GM19238 (cell line): ENCODE measurements at regions not wholly inside any gene's neighbourhood (a gene's known extent, or its start where the extent isn't known, plus 50 kb on each side); places are given as distances from the start of the nearest gene placed in this dataset.
"Not testable (repeated sequence)": the region's sequence is repeated elsewhere in the genome, so short reads cannot be mapped to it uniquely, and the experiment has no call there.

Experiments
- DNase-seq: peaks from one replicate; pipeline ENCODE4 v3.0.0; 2011; ENCODE audit warnings: low spot score; ENCODE audit not compliant: insufficient read length

GRCh38 chr6:165173484-165173883 is 135.9 kb downstream of the C6orf118 start:
- no peak for DNase-seq

- DNase-seq: no peak
Measured at GRCh38 chr6:165167861-165168260, 141.5 kb downstream of the C6orf118 start.

DNA sequence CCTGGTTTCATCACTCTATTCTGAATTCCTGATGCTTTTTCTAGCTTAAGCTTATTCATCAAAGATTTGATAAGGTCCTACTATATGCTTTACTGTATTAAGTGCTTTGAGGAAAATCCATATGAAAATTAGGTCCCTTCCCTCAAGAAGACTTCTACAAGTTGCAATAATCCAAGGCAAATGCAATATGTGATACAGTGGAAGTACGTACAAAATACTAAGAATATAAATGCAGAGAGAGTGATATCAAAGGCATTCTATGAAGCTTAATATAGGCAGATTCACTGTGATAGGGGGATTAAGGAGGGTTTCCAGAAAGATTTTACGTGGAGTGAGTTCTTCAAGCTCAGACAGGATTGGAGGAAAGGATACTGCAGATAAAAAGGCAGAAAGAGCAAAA is 142.1 kb downstream of the C6orf118 start:
- no peak for DNase-seq

- DNase-seq: no peak
Measured at GRCh38 chr6:165163519-165163918, 145.9 kb downstream of the C6orf118 start.

DNA sequence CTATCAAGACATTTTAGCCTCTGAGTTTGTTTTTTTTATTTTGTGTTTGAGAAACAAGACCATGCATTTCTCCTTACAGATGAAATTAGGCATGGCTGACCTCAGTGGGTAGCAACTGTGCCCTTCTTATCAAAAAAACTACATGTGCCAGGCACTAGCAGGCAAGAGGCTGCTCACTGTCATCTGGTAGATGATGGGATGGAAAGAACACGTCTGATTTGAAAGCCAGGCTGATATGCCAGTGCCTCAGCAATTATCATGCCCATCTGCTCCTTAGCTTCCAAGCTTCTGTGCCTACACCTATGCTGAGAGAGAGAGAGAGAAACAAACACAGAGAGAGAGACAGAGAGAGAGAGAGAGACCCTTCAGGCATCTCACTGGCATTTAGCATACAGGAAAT is 149.9 kb downstream of the C6orf118 start:
- no peak for DNase-seq

DNA sequence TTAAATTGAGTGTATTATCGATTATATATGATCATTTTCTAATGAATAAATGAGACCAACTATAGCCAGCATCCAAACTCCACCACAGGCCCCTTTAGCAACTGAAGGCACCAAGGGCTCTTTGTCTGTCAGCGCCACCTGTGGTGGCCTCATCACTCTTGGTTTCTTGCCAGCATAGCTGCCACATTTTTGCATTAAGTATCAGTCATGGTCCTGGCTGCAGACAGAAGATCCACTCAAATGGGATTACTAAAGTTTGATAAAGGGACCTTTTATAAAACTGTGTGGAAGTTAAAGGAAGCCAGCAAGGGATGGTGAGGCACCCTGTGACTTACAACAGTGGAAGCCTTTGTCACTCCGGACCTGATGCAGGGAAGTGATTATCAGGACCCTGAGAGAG is 162.9 kb downstream of the C6orf118 start:
- no peak for DNase-seq

DNA sequence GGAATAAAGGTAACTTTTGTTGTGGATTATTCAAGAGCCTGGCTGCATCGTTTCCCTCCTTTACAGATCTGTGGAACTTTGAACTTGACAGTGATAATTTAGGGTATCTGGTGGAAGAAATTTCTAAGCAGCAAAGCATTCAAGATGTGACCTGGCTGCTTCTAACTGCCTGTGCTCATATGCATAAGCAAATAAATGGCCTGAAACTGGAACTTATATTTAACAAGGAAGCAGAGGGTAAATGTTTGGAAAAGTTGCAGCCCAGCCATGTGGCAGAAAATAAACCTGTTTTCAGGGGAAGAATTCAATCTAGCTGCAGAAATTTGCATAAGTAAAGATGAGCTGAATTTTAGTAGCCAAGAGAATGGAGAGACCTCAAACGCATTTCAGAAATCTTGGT is 173.5 kb downstream of the C6orf118 start:
- DNase-seq: no peak

GRCh38 chr6:165129086-165129485 is 180.3 kb downstream of the C6orf118 start:
- no peak for DNase-seq

DNA sequence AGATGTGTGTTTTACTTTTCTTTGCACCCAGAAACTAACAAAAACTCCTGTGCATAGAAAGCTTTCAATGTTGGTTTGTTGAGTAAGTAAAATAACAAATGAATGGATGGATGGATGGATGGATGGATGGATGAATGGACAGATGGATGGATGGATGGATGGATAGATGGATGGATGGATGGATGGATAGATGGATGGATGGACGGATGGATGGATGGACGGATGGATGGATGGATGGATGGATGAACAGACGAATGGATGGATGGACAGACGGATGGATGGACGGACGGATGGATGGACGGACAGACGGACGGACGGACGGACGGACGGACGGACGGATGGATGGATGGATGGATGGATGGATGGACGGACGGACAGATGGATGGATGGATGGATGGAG is 181.7 kb downstream of the C6orf118 start:
- not testable (repeated sequence) for DNase-seq

- DNase-seq: not testable (repeated sequence)
Measured at GRCh38 chr6:165124681-165125080, 184.7 kb downstream of the C6orf118 start.

DNA sequence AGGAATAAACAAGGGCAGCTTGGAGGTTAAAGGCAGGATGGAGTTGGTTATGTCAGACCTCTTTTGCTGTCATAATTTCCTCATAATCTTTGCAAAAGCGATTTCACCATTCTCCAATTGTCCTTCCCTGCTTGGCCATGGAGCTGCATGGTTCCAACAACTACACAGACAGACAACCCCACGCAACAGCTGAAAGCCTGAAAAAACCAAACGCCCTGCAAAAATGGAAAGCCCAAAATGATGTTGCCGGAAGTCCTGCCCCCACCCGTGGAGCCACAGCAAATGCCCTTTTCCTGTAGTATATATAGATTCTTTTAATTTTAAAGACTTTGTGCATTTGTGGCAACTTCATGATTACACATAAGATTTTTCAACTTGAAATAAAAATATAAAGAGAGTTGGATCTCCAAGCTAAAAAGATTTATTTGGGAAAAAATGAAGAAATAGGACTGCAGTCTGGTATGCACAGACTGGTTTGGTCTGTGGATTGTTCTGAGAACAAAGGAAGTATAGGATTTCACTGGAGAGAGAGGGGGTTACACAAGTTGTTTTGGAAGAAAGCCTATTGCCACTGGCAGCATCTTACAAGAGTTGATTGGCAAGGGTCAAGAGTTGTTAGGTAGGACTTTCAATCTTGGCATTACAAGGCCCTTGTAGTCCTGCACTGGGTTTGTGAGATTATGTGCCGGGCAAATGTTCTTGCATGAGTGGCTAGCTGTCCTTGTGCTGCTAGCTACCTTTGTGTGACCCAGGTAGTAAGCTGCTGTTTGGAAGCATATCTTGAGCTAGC is 190.0 kb downstream of the C6orf118 start:
- no peak for DNase-seq

DNA sequence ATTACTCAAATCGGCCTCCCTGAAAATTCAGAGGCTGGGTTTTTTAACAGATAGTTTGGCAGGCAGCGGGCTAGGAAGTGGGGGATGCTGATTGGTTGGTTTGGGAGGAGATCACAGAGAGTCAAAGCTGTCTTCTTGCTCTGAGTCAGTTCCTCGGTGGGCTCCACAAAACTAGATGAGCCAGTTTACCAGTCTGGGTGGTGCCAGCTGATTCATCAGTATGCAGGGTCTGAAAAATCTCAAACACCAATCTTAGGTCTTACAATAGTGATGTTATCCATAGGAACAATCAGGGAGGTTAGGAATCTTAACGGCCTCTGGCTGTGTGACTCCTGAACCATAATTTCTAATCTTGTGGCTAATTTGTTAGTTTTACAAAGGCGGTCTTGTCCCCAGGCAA is 190.7 kb downstream of the C6orf118 start:
- no peak for DNase-seq

GRCh38 chr6:165117806-165118205 is 191.6 kb downstream of the C6orf118 start:
- no peak for DNase-seq

GRCh38 chr6:165117121-165117520 is 192.3 kb downstream of the C6orf118 start:
- no peak for DNase-seq

DNA sequence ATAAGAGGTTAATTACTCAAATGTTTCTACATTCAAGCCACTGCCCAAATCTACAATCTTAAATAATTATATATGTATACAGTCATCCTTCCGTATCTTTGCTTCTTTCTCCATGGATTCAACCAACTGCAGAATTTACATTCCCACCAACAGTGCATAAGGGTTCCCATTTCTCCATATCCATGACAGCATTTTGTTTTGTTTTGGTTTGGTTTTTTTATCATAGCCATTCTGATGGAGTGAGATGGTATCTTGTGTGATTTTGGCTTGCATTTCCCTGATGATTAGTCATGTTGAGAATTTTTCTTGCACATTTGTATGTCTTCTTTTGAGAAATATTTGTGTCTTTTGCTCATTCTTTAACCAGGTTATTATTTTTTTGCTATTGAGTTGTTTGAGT is 198.5 kb downstream of the C6orf118 start:
- DNase-seq: no peak

- no peak for DNase-seq
Measured at GRCh38 chr6:165109011-165109410, 200.4 kb downstream of the C6orf118 start.

DNA sequence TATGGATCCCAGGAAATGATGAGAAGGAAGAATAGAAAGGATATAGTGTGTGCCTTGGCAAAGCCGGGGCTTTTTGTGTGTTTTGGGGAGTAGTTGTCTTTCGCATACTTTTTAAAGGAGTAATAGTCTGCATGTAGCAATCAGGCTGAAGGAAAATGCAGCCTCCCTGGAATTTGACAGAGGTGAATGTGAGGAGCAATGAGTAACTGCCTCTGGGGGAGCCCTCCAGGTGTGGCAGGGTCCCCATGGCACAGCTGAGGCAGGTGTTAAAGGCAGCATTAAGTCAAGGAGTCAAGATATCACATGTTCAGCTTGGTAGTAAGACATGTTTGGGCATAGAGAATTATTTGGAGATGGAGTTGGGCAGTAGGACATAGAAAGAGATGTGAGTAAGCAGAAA is 203.1 kb downstream of the C6orf118 start:
- DNase-seq: no peak

- no peak for DNase-seq
Measured at GRCh38 chr6:165098165-165098564, 211.2 kb downstream of the C6orf118 start.

DNA sequence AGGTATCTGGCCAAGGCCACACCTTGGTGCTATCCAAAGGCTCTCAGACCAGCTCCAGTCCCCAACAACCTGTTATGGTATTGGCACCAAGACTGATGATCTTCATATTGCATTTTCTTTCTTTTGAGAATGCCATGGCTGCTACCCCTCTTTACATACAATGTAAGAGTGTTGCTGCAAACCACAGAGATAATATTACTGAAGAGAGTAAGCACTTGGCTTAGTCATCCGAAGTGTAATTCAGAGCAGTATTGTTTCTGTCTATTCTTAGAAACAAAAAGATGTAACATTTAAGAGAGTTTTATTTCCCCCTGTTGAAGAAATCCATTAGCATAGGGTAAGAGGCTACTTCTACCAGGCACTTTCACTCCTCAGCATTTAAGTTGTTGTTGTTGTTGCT is 212.5 kb downstream of the C6orf118 start:
- DNase-seq: no peak

DNA sequence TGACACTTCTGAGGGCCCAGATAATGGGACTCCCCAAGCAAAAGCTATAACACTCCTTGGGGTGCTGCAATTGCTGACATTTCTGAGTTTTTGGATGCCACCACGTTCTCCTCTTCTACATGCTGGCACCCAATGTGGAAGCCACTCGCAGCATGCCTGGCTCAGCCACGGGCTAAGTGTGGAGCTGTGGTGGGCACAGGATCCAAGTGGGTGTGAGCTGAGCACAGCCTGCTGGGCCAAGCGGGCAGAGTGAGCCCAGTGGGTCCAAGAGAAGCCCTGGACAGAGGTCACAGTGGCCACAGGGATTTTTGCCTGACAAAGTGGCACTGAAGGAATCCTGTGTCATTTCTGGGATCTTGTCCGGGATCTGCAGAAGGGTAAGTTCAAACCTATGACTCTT is 213.2 kb downstream of the C6orf118 start:
- no peak for DNase-seq

DNA sequence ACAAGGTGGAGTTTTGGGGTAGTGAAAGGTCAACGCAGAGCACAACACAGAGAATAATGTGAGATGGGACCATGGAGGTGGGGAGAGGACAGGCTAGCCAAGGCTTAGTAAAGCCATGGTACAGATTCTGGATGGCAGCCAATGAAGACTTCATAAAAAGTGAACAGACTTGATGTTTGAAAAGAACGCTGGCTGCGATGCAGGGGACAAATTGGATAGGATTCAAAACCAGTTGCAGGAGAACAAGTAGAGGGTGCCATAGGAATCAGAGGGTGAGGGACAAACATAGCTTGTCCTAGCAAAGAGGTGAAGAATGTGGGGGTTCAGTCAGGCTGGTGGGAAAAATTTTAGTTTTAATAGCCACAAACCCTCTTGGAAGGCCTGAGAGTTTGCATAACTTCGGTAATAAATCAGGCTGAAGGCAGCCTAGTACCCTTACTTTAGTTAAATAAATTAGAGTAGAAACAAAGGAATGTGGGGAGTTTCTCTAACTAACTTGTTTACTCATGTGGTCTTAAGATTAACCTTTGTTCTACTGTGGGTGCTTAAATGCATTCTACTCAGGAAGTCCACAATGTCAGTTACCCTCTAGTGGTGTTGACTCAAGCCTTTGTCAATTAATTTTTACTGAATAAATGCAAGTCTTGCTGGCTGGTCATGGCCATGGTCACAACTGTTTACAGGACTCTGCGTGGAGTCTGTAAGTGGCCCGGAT is 216.4 kb downstream of the C6orf118 start:
- DNase-seq: no peak

DNA sequence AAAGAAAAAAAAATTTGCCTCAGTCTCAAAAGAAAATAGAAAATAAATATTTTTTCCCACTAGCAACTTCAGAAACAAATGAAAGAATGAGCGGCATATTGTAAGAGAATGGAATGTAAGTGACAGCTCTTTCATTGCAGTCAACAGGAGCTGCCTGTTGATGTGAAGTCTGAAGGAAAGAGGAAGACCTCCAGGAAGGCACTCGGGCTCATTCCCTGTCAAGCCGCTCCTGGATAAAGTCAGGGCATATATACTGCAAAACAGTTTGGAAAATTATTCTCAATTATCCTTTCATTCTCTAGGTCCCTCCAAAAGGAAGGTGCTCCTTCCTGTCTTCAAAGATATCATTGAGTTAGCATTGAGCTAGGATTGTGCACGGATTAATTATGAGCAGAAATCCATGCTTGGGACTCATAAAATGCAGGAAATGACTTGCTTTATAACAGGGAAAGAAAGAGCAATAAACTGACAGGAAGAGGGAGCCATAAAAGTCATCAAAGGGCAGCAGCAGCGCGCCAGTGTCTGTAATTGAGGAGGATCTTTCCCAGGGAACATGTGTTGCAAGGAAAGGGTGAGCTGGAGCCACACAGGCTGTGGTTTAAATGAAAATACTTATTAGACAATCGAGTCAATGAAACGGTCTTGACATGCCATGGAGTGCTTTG is 218.2 kb downstream of the C6orf118 start:
- DNase-seq: no peak
